HG03342 (cell line): ENCODE measurements at regions not wholly inside any gene's neighbourhood (a gene's known extent, or its start where the extent isn't known, plus 50 kb on each side); places are given as distances from the start of the nearest gene placed in this dataset.

Source experiments
- ATAC-seq: cut with Tn5 transposase; IDR thresholded peaks from one replicate; pipeline ENCODE4 v1.9.1; 2021; ENCODE audit warnings: mild to moderate bottlenecking, moderate library complexity; ENCODE audit not compliant: unreplicated experiment

DNA sequence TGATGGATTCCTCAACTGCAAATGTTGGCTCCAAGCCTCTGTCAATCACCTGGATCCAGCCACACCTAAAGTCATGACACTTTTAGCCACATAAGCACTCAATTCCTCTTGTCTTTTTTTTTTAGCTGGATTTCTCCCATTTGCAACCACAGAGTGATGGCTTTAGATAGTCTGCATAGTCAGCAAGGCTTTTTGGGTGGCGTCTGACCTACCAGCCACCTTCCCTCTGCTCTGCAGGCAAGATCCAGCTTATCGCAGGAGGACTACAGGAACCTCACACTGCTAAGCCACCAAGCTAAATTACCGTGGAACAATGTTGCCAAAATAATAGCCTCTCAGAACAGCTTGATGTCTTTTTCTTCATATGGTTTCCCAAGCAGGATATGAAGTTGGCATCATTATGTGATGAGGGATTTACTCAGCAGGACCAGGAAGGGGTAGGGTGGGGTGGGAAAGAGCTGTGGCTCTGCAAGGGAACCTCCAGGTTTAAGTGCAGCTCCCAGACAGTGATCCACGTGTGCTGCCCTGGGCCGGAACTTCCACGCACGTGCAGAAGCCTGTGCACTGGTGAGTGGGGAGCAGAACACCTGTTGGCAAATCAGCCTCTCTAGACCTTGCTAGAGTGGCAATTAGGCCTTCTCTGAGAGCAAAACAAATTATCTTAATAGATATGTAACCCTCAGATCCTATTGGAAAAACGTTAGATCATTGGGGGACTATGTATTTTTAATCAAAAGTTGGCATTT, 170.6 kb upstream of the NCK2 start:
- ATAC-seq = no peak

DNA sequence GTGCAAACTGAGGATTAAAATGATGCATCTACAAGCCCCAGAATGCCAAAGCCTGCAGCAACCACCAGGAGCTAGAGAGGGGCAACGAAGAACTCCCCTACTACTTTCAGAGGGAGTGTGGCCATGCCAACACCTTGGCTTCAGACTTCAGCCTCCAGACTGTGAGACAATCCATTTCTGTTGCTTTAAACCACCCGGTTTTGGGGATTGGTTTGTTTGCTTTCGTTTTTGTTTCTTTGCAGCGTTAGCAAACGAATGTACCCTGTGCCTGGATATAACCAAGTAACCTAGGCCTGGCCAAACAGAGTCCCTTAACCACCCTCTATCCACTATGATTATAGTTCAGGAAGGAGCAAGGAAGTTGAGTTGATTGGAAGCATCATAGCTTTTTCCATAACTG, 171.2 kb upstream of the NCK2 start:
- no peak for ATAC-seq

DNA sequence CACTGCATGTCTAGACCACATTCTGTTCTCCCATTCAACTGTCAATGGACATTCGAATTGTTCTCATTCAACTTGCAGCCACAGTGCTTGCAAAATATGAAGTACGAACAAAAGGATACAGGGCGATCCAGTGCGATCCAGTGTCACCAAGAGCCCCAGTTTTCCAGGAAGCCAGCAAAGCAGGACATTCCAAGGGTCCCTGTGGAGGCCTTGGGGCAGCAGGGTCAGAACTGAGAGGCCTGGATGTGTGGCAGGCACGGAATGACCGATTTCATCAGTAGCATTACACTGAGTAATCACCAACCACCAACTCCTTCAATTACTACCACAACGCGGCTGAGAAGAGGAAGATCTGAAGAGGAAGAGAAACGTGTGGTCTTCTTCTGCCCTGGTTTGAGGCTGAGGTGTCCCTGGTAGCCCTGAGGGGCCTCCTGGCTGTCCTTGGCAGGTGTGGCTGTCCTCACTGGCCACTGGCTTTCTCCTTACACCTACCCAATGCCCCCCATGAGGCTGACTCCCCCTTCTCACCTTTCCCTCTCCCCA, 172.7 kb upstream of the FHL2 start:
- ATAC-seq = no peak

DNA sequence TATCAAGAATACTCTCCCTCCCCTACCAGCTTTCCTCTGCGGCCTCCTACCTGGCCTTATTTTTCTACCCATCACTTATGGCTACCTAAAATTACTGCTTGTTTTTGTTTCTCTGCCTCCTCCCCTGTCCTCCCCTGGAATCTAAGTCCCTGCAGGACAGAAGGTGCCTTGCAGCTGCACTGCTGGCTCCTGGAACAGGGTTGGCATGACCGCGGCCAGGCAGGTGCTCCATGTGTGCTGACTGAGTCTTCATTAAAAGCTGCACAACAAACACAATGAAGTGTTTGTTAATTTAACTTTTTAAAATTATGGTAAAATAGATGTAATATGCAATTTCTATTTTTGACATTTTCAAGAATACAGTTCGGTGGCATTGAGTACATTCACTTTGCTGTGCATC, 171.9 kb upstream of the FHL2 start:
- no peak for ATAC-seq

DNA sequence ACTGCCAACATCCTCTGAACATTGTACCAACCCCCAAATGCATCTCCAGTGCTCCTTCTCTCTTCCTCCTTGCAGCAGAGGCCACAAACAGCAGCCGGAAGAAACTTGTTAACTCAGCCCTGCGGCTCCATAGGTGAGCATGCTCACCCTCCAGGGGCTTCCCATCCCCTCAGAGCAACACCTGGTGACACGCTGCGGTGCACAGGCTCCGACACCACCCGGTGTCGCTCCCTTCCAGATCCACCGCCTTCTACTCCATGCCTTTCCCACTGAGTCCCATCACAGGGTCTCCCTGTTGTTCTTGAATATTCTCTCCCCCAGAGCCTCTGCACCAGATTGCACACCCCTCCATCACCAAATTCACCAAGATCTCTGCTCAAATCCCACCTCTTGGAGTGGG, 171.5 kb upstream of the FHL2 start:
- no peak for ATAC-seq

DNA sequence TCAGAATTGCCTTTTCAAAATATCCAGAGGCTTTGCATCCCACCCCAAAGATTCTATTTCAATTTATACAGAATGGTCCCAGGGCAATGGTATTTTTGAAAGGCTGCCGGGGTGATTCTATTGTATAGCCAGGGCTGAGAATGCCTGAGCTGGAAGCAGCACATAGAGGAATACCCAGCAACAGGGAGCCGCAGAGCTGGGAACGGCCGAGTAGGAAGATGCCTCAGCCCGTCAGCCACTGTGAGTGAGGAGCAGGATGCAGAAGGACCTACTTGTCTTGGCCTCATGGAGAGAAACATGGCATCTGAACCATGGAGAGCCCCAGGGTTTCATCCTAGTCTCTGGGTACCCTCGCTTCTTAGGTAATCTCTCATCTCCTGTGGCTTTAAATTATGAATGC, 170.8 kb upstream of the FHL2 start:
- ATAC-seq = no peak

DNA sequence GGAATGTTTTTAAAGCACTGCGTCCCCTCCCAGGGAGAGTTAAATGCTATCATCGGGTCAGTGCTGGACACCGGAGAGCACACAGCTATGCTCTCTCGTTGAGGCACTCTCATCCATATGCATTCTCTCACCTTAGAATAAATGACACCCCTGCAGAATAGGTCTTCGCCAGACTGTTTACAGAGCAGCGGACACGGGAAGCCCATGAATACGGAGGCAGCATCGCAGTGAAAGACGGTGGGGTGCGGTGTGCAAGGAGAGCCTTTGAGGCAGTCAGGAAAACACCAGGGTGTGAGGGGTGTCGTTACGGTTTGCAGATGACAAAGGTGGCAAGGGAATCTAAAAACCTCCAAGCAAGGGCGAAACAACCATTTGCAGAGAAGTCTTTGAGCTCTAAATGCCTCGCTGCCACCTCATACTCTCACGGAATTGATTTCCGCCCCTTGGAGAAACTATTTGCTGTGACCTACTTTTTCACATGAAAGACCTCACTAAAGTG, 169.2 kb upstream of the FHL2 start:
- ATAC-seq = no peak

DNA sequence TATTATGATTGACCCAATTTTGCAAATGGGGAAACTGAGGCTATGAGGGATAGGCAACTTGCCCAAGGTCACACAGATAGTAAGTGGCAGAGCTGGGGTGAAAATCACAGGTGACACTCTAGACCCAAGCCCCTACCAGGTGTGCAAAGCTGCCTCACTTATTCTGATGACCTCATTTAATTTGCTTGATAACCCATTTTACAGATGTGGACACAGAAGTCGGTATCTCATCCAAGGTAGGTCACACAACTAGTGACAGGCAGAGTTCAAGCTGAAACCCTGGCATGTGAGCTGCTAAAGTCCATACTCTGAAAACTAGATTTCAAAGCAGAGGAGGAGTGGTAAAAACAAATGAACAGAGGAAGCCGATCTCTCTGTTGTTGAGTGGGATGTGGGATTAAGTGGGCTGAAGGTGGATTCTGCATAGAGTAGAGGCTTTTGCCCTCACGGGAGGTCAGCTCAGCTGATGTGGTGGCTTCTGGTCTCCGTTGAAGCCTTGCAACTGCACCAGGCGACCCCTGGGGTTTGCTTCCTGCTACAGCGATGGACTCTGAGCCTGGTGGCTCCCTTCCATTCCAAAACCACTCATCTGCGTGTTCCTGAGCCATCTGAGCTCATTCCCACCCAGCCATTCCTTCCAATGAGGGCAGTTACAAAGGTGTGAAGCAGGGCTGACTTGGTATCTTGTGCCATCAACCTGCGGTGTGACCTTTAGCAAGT, 164.3 kb upstream of the FHL2 start:
- ATAC-seq = no peak

DNA sequence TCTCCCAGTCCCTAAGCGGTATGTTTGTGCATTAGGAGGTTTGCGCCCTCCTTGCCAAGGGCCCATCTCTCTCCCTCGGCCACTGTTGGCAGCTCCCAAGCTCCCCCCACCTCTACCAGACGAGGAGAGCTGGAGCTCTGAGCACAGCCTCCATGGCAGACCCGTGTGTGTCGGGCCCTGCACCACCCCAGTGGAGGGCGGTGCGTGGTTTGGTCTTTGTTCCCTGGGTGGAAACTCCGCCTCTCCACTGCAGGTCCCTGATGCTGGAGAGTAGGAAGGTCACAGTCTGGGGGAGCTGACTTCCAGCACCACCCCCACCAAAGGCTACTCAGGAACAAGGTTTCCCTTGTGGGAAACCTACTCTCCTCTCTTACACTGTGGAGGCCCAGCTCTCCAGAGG, 162.6 kb upstream of the FHL2 start:
- ATAC-seq = no peak

DNA sequence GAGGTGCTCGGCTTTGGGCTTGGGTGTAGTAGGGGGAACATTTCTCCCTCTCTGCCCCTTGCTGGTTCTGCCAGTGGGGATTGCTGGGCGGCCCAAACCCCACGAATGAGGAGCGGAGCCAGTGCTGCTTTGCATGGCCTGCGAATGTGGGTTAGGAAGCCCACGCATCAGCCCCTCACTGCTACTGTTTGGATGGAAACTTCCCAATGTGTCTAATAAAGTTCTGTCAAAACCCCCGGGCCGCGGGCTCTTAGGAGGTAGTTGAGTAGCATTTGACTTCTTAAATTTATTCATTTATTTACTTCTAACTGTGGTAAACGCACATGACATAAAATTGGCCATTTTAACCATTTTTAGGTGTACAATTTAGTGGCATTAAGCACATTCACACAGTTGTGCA, 161.3 kb upstream of the FHL2 start:
- ATAC-seq = no peak

DNA sequence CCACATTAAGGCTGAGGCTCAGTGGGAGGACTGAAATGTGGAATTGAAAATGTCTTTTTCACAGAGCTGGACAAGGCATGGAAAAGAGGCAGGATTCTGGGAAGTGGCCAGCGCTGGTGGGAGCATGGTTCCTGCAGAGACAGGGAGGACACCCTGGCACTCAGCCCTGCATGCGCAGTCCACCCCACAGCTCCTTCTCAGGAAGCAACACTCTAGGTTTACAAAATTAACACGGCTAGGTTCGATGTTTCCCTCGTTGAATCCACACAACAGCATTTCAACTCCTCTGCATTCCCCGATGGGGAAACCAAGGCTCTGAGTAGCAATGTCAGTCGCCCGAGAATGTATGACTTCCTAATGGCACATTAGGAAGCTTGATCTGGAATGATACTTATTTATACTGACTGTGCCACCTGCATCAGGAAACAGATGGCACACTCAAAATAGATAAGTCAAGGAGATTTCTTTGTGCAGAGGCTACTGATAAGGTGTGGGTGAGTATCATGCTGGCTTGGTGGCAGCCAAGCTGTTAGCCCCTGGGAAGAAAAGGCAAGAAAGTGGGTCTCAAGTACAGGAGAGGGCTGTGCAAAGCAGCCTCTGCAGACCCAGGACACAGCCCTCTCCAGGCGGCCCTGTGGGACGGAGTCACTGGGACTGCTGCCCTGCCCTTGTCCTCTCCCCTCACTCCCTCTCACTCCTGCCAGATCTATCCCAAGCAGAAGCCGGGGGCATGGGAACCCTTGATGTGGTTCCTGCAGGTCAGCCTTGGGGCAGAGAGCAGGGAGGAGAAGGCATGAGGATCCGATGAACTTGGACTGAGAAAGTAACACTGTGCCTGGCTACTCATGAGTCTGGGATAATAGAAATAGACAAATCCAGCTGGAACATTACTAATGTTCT, 158.4 kb upstream of the FHL2 start:
- ATAC-seq = no peak

DNA sequence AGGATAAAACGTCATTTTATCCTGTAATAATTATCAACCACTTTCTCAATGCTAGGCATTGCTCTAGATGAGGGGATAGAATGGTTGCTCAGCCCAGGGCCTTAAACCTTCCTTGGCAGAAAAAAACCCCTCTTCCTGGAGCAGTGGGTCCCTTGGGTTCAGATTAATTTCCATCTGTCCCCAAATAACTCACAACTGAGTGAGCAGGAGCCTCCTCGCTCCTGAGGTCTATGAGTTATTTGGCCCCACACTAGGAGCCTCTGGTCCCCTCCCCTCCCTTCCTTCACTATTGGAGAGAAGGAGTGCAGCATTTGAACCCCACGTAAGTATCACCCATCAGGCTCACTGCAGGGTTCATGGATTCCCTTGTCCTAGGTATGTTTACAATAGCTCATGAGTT, 157.5 kb upstream of the FHL2 start:
- no peak for ATAC-seq

DNA sequence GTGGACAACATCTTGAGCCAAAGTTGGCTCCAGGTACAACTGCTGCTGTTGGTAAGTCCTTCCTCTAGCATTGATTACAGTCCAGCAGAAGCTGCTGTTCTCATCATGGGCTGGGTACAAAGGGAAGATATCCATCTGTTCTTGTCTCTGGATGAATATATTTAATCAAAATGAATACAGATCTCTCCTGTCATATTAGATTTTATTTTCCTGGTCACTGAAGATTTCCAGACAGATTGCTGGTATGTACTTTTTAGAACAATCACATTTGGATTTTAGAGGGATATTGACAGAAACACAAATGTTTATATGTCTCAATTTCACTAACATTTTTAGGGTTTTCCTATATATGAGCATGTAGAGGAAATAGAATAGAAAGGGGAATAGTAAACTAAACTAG, 155.4 kb upstream of the FHL2 start:
- no peak for ATAC-seq

DNA sequence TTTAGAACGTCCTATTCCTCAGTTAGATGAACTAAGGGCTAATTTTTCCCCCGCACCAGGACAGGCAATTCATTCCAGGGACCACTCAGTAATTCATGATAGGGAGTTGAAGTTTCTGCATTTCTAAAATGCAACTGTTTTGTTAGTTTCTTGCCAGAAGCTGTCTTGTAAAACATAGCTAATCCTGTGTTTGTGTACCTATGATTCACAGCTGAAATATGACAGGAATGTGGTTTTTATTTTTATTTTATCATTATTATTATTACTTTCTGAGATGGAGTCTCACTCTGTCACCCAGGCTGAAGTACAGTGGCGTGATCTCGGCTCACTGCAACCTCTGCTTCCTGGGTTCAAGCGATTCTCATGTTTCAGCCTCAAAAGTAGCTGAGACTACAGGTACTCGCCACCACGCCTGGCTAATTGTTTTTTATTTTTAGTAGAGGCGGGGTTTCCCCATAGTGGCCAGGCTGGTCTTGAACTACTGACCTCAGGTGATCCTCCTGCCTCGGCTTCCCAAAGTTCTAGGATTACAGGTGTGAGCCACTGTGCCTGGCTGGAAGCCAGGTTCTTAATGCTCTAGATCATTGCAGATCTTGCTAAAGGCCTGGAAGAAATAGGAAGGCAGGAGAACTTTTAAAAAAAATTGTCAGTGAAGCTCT, 154.8 kb upstream of the FHL2 start:
- ATAC-seq = no peak

DNA sequence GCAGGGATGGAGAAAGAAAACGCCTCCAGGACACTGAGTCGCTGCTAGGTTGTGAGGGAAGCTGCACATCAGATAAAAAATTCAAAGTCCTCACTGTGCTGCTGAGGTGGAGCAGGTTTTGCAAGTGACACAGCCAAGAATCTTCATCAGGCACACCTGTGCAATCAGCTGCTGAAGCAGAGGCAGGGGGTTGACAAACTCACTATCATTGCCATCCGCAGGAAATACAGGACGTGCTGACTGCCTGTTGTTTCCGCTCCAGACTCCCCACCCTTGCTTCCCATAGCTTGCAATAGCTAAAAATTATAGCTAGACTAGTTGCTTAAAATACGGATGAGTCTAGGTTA, 147.8 kb upstream of the FHL2 start:
- no peak for ATAC-seq

DNA sequence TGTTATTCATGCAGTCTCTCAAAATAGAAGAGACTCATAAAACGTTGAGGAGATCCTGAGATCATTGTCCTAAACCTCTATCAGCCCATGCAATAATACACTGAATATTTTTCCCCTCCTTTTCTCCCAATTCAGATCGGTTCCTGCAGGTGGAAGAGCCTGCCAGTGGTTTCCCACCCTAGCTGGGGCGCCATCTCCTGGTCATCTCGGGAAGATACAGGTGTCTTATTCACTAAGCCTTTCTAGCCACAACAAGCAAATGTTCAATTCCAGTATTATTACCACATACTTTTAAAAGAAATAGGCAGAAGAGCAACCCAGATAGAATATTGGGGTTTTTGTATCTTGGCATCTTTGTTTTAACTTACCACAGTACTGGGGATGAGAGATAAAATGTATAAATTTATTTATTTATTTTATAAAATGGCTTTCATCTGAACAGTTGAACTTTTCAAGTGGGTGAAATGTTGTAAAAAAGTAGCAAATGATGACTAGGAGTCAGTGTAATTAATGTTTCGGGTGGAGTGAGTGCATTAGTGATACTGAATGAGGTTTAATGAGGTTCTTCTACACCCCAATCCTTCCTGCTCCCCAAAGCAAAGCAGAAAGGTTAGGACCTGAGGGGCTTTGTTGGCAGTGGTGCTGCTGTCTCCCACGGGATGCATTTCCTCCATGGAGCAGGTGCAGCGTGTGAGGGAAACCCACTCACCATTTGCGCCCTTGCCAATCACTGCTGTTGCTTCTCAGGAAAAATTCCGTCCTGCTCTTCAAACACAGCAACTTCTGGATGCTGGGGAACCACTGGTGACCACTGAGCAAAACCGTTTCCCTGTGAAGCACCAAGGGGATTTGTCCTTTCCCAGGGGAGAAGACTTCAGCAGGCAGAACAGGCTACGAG, 147.1 kb upstream of the FHL2 start:
- ATAC-seq = no peak

DNA sequence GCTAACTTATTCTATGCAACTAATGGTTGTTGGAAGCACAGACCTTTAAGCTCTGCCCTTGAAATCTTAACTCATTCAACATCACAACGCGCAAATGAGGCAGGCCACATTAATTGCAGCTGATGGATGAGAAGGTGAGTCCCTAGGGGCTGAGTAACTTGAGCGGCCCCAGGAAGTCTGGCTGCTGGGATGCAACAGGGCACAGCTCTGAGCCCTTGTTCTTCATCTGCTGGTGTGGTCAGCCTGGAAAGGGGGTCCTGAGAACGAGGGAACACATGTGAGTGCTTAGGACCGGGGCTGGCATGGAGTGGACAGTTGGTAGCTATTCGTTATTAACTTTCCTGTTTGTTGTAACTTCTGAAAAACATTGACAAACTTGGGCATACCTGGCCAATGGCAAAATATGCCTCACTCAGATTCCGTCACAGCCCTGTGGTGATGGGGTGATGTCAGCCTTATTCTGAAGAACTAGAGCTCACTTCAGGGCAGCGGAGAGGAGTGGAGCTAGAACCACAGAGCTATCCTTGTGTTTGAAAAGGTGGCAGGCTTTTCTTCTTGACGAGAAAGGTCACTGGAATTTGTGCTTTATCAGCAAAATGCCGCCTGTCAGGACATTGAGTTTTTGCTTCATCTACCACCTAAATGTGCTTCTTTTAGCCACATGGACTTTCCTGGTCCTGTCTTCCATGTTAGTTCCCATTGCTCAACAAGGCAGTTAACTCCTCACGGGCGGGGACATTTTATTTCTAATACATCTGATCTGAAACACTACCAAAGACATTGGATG, 145.9 kb upstream of the FHL2 start:
- no peak for ATAC-seq

DNA sequence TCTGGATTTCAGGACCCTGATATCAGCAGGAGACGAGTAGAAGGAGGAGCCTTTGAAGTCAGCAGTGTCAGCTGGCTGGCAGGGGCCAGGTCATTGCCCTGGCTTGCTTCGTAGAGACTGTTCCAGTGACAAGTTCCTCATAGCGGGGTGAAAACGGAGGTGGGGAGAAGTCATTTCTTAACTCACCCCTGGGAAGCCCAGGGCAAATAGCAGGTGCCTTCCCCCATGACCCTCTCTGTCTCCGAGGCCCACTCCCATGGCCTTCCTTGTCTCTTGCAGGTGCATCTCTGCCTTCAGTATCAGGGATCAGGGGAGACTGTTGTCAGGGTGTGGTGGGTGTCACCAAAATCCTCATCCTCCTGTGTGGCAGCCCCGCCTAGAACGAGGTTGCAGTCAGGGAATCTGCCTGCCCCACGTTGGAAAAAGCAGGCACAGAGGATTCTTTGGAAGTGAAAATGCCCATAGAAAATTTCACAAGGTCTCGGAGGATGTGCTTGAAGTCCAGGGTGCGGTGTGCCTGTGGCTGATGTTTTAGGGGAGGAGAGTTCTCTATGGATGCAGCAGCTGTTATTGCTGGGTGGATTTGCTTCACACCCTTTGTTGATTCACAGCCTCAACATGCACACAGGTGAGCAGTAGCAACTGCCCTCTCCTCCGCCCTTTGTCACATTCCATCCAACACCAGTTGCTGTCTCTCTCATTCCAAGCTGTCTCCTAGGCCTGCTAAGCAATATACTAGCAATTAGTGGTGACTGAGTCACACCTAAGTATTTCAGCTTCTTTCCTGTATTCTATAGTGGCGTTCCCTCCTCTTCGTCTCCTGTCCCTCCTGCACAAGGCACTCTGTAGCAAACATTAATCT, 142.6 kb upstream of the FHL2 start:
- ATAC-seq = no peak
